Jurkat, Clone E6-1 (cell line): ENCODE measurements at regions not wholly inside any gene's neighbourhood (a gene's known extent, or its start where the extent isn't known, plus 50 kb on each side); places are given as distances from the start of the nearest gene placed in this dataset.
"Not testable (repeated sequence)": the region's sequence is repeated elsewhere in the genome, so short reads cannot be mapped to it uniquely, and the experiment has no call there.

Experiments used
- DNase-seq: peaks from one replicate; pipeline ENCODE4 v3.0.0-alpha.2; 2011; ENCODE audit warnings: low read depth, low spot score
- H3K4me3 ChIP-seq: 2 replicates; pipeline ENCODE4 v1.5.1; 2011; ENCODE audit warnings: mild to moderate bottlenecking, low read length, control low read depth, moderate library complexity

DNA sequence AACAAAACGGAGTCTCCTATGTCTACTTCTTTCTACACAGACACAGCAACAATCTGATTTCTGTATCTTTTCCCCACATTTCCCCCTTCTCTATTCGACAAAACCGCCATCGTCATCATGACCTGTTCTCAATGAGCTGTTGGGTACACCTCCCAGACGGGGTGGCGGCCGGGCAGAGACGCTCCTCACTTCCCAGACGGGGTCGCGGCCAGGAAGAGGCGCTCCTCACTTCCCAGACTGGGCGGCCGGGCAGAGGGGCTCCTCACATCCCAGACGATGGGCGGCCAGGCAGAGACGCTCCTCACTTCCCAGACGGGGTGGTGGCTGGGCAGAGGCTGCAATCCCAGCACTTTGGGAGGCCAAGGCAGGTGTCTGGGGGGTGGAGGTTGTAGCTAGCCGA lies 158.2 kb upstream of the MYRIP start:
- DNase-seq = not testable (repeated sequence)

DNA sequence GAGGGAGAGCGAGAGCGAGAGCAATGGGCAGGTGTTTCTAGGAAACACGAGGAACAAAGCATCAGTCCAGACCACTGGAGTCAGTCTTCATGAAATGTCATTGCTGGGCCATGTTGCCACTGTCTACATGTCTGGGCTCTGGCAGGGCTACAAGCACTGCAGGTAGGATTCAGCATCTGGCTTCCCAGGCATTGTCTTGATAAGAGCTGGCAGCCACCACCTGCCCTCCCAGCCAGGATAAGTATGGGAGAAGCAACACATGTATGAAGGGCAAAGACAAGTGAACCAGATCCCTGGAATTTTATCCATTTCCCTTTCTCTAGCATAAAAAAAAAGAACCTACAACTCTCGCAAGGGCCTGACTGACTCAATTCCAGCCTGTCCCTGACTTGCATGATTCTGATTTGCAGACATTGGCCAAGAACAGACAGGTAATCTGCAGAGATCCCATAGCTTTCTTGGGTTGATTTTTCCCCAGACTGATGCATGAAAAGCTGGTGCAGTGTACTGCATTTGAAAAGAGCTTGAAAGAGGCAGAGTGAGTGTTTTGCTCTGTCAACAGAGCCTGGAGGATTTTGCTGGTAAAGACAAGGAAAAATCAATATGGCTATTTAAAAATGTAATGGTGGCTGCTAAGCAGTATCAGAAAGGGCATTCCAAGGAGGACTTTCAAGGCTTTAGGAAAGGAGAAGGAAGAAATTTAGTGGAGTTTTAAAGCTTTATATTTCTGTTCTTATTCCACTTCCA lies 157.2 kb upstream of the MYRIP start:
- no peak for DNase-seq
- H3K4me3 ChIP-seq = no peak overlapping the region

More for the DNA sequence above, 158.2 kb upstream of the MYRIP start:
- H3K4me3 ChIP-seq = not testable (repeated sequence)

DNA sequence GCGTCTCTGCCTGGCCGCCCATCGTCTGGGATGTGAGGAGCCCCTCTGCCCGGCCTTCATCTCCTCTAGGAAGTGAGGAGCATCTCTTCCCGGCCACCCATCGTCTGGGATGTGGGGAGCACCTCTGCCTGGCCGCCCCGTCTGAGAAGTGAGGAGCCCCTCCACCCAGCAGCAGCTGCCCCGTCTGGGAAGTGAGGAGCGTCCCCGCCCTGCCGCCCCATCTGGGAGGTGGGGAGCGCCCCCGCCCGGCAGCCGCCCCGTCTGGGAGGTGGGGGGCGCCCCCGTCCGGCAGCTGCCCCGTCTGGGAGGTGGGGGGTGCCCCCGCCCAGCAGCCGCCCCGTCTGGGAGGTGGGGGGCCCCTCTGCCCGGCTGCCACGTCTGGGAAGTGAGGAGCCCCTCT lies 153.7 kb upstream of the MYRIP start:
- H3K4me3 ChIP-seq, DNase-seq: not testable (repeated sequence)

DNA sequence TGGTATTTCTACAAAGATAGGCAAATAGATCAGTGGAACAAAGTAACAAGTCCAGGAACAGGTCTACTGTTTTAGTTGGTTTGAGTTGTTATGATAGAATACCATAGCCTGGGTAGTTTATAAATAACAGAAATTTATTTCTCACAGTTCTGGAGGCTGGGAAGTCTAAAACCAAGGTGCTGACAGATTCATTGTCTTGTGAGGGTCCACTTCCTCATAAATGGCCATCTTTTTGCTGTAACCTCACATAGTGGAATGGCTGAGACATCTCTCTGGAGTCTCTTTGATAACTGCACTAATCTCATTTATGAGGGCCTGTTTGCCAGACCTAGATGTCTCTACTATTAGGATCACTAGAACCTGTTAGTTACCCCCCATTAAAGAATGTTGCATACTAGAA lies 152.3 kb upstream of the MYRIP start:
- no peak overlapping the region for H3K4me3 ChIP-seq
- DNase-seq = no peak

DNA sequence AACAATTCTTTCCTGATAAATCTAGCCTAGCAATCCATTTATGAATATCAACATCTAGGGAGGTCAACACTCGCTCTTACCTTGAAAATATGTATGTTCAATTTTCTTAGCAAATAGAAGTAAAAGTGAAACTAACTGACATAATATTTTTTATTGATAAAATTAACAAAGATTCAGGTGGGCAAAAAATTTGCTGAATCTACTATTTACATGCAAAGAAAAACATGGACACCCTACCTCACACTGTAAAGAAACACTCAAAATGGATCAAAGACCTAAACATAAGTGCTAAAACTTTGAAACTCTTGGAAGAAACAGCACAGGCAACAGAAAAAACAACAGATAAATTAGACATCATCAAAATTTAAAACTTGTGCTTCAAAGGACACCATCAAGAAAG lies 151.6 kb upstream of the MYRIP start:
- DNase-seq = no peak
- no peak overlapping the region for H3K4me3 ChIP-seq

DNA sequence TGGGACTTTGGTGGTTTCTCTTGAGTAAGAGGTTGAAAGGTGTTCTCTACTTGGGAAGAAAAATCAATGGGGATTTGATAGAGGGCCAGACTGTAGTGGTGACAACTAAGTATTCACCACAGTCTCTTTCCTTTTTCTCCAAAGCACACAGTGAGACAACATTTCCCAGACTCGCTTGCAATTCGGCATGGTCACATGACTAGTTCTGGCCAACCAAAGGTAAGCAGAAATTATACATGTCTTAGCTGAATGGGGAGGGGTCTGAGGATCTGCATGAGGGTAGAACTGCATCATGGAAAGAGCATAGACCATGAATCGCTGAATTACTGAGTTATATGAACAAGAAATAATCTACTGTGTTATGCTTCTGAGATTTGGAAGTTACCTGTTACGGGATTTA lies 144.5 kb upstream of the MYRIP start:
- DNase-seq = no peak
- no peak overlapping the region for H3K4me3 ChIP-seq

DNA sequence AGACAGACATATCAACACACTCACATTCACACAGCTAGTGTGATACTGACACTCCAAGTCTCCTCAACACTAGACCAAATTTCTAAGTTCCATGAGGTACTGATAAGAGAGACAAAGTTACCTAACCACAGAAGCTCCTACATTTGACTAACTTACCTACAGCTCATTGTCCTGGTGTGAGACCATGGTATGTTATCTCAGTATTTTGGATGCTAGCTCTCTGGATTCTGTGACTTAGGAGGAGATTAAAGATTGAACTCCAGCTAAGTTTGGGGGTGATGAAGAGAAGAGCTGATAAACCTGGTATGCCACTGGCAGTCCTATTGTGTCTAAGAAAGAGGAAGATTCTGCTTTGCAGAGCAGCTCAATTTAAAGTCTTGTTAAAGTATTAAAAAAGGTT lies 144.0 kb upstream of the MYRIP start:
- H3K4me3 ChIP-seq = no peak overlapping the region
- no peak for DNase-seq

DNA sequence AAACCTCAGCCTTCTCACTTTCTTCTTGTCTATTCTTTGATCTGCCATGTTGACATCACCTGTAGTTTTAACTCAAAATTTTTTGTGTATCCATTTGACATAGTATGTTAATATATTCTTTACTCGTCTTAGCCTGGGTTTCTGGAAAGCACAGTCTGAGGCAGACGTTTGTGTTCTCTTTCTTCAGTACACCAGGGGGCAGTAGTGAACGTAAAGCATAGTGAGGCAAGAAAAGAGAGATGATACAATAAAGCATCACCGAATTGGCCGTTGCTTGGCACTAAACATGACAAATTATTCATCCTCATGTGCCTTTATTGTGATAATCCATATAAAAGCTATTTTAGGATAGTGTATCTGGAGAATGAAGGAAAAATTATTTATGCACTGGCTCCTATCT lies 141.0 kb upstream of the MYRIP start:
- DNase-seq = peak; percentile 41
- H3K4me3 ChIP-seq = no peak overlapping the region

DNA sequence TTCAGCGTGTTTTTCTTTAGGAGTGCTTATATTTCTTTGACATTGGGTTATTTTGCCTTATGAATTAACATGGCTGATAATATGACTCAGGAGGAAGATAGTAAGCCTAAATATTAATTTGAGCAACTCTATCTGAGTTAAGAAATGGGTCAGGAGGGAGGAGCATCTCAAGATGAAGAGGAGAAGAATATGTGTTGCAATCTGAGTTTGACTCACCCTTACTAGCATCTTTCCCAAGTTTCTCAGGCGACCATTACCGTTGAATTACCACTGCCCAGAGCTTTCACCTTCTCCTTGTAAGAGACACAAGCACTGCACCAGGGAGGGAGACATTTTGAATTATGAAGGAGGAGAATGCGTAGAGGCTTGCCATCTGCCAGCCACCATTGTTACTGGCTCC lies 138.3 kb upstream of the MYRIP start:
- no peak for DNase-seq
- H3K4me3 ChIP-seq = no peak overlapping the region

DNA sequence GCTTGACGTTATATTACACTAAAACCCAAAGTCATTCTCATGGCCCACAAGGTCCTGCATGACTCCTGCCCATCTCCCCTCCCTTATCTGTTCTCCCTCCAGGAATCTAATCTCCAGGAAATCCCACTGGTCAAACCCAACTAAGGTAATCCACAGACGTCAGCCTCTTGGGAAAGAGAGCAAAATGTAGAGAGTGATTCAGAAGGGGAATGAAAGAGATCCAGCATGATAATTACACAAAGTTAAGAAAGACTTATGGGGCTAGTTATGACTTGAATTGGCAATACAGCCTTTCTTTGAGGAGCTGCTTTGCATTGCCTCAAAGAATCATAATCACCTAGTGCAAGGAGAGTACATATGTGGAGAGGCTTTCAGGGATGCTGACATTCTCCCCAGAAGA lies 137.8 kb upstream of the MYRIP start:
- H3K4me3 ChIP-seq = no peak overlapping the region
- no peak for DNase-seq

DNA sequence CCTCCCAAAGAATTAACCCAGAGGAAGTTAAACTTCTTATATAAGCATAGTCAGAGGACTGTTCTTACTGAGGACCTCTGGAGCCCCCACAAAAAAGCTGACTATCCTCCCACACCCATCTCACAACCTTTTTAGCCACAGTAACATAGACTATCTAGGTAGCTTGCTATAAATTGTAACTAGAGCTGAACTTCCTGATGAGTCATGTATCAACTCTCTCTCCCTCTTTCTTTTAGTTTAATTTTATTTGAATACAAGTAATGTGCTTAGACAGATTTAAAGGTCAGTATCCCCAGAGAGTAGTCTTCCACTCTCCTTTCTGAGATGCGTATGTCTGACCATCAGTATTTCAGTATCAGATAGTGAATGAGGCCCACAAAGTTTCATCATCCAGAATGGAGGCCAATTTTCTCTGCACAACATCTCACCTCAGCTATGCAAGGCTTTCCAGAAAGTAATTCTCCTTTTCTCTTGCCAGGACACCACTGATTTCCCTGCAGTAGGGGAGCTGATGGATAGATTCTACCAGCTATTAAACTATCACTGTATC lies 104.0 kb upstream of the MYRIP start:
- H3K4me3 ChIP-seq = no peak overlapping the region
- DNase-seq = no peak

DNA sequence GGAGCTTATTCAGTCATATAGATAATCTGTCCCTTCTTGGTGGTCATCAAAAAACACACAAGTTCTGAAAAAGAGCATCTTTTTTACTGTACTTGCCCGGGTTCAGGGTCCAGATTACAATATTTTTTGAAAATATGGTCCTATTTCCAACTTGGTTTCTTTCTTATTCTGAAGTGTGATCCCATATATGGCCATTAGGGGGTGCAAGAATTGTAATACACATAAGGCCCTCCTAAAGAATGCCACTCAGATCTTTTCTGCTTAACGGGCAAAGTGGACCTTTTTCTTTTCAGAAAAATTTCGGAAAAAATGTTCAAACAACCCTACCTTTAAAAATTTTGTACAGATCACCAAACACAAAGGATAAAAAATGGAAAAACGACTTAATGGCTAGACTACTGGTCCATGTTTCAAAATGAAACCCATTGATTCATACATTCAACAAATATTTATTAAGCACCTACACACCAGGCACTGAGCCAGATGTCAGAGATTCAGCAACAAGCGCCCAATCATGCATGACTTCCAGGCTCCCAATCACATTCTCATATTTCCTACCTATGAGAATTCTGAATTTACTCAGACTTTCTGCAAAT lies 102.0 kb upstream of the MYRIP start:
- H3K4me3 ChIP-seq = no peak overlapping the region
- peak; percentile 41 for DNase-seq

DNA sequence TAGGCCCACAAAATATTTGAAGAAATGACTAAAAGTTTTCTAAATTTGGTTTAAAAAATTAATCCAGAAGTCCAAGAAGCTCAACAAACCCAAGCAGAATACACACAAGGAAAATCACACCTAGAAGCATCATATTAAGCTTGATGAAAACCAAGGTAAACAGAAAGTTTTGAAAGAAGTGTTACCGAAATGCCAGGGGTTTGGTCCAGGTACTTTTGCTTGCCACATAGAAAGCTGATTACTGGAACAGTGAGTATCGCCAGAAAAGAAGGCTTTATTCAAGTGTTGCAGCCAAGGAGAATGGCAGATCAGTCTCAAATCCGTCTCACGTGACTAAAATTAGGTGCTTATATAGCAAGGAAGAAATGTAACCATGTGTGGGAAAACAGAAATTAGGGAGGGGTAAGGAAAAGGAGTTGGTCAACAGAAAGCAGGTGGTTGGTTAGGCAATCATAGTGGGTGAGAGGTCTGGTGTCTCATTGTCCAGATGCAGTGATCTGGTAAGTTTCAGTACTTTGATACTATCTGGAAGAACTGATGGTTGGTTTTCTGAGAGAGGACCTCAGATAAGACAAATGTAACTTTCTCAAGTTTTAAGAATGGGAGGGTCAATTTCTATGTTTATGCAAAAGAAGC lies 96.9 kb upstream of the MYRIP start:
- no peak for DNase-seq
- no peak overlapping the region for H3K4me3 ChIP-seq

DNA sequence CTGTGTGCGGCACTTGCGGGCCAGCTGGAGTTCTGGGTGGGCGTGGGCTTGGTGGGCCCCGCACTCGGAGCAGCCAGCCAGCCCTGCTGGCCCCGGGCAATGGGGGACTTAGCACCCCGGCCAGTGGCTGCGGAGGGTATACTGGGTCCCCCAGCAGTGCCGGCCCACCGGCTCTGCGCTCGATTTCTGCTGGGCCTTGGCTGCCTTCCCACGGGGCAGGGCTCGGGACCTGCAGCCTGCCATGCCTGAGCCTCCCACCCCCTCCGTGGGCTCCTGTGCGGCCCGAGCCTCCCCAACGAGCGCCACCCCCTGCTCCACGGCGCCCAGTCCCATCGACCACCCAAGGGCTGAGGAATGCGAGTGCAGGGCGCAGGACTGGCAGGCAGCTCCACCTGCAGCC lies 96.1 kb upstream of the MYRIP start:
- DNase-seq, H3K4me3 ChIP-seq: not testable (repeated sequence)

DNA sequence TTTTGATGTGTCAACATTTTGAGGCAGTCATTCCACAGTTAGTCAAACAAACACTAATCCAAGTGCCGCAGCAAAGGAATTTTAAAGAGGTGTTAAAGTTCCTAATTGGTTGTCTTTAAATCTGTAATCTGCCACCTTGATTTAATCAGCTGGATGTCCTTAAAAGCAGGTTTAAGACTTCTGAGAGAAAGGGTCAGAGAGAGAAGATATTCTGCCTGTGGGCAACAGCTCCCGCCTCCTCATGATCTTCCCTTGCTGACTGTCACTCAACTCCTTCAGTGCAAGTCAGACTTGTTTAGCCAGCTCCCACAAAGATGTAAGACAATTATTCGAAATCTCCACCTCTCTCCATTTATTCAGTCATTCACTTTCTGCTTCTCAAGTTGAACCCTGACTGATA lies 92.6 kb upstream of the MYRIP start:
- DNase-seq = no peak
- no peak overlapping the region for H3K4me3 ChIP-seq

DNA sequence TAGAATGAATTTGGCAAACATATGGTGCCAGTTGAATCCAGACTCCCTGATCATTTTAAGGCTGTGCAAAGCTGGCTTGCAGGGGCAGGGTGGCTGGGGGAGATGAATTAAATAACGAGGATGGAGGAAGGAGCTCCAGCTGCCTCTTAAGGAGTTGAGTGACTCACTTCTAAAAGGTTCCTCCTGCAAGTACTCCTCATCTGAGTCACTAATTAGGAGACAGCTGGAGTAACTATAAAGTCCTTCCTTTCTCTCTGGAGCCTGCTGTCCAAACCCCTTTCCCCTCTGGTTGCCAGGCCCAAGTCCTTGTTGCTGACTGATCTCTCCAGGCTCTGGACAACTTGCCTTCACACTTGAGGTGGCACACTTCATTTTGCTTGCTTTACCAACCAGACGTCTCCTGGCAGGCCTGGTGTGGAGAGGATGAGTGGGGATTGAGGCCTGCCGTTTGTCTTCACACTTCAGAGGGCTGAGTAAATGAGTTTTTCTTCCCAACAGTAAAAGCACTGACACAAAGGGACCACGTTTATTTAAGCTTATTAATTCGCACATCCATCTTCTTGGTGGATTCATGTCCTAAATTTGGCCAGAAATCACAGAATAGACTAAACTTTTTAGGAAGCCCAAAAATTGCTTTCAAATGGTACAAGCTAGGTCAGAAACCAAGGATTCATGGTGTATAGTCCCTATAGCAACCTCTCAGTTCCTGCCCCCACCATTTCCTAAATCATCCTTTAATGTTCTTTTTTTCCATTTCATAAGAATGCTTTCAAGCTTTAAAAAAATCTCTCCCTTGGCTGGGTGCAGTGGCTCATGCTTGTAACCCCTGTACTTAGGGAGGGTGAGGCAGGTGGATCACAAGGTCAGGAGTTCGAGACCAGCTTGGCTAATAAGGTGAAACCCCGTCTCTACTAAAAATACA lies 90.5 kb upstream of the MYRIP start:
- no peak overlapping the region for H3K4me3 ChIP-seq
- DNase-seq = no peak

DNA sequence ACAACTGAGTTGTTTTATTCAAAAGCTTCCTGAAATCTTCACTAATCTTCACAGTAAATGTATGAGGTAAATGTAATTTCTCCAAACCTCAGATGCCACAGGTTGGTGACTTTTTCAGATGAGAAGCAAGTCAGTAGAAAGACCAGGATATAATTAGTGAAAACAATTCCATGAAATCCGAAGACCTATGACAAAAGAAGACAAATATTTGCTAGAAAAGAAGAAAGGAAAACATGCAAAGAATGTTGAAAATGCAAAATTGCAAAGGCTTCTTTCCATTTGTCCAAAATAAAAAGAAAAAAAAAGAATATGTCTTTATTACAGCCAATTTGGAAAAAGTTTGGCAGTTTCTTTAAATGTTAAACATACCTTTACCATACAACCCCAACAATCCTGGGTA lies 88.3 kb upstream of the MYRIP start:
- H3K4me3 ChIP-seq = no peak overlapping the region
- DNase-seq = no peak

DNA sequence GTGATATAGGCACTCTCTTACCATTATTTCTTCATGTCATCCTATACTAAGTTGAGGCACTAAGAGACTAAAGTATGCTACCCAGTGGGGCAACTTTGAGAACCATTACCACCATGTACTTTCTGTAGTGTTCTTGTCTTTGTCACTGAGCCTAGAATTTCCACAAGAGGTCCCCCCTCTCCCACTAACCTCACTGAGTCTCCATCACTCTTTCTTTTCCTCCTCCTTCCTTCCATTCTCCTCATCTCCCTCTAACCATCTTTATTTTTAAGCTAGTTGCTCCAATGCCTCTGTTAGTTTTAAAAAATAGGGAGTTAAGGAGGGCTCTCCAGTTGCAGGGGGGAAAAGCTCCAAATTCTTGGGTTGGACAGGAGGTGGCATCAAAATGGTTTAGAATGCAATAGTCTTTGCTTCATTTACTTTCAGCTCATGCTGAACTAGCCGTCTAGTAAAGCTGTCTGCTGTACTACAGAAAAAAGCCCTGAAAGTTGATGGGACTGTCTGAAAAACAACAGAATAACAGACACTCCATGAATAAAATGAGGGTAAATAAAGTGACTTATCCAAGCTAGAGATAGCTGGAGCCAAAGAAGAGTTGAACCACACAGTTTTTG lies 85.1 kb upstream of the MYRIP start:
- no peak for DNase-seq
- H3K4me3 ChIP-seq = no peak overlapping the region

DNA sequence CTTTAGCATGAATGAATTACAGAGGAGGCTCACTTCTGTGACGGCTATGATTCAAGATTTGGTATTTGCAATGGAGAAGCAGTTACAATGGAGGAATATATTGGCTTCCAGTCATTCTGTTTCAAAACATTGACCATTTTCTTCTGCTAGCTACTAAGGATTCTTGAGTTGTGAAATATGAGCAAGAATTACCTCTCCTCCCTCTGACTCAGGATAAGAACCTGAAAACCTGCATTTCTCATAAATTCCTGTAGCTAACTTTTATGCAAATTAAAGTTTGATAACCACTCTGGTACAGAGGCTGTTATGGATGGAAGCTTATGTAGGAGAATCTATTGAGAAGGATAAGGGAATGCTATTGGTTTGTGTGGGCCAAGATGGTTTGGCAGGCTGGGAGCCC lies 84.1 kb upstream of the MYRIP start:
- no peak for DNase-seq
- H3K4me3 ChIP-seq = no peak overlapping the region
